Neural cell (in vitro differentiated cells): ENCODE measurements at regions not wholly inside any gene's neighbourhood (a gene's known extent, or its start where the extent isn't known, plus 50 kb on each side); places are given as distances from the start of the nearest gene placed in this dataset.
"Not testable (repeated sequence)": the region's sequence is repeated elsewhere in the genome, so short reads cannot be mapped to it uniquely, and the experiment has no call there.

ENCODE experiments used
- POLR2AphosphoS5 ChIP-seq: IDR thresholded peaks from 2 replicates; pipeline ENCODE4 v1.6.1; 2012
- TAF1 ChIP-seq: IDR thresholded peaks from 2 replicates; pipeline ENCODE4 v1.6.1; 2012; ENCODE audit warnings: low read depth
- TF ChIP-seq, protein P1 (sequence below): fragments of 450-650 bp; IDR thresholded peaks from 2 replicates; pipeline ENCODE4 v1.5.1; 2014; ENCODE audit warnings: antibody characterized with exemption, mild to moderate bottlenecking, moderate library complexity; ENCODE audit not compliant: poor library complexity, severe bottlenecking

DNA sequence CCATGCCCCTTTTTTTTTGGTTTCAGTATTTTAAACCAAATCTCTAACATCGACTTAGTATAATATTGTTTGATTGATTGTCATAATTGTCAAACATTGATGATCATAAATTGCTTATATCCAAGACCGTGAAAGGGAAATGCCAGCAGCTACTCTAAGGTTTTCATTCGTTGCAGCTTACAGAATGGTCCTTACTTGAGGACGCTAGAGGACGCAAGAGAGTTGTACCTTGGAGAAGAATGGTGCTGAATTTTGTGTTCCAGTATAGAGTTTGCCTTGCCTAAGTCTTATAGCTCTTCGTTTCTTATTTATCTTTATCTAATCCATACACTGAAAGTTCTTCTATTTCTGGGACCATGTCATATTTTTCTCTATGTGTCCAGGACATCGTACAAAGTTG is 675.6 kb upstream of the DEFB115 start:
- TF ChIP-seq, protein P1, sequence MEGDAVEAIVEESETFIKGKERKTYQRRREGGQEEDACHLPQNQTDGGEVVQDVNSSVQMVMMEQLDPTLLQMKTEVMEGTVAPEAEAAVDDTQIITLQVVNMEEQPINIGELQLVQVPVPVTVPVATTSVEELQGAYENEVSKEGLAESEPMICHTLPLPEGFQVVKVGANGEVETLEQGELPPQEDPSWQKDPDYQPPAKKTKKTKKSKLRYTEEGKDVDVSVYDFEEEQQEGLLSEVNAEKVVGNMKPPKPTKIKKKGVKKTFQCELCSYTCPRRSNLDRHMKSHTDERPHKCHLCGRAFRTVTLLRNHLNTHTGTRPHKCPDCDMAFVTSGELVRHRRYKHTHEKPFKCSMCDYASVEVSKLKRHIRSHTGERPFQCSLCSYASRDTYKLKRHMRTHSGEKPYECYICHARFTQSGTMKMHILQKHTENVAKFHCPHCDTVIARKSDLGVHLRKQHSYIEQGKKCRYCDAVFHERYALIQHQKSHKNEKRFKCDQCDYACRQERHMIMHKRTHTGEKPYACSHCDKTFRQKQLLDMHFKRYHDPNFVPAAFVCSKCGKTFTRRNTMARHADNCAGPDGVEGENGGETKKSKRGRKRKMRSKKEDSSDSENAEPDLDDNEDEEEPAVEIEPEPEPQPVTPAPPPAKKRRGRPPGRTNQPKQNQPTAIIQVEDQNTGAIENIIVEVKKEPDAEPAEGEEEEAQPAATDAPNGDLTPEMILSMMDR = not testable (repeated sequence)
- not testable (repeated sequence) for TF ChIP-seq POLR2AphosphoS5, TAF1
